ENCODE measurements at regions not wholly inside any gene's neighbourhood (a gene's known extent, or its start where the extent isn't known, plus 50 kb on each side); places are given as distances from the start of the nearest gene placed in this dataset.

GRCh38 chr2:238560234-238560633 is 133.5 kb downstream of the ASB1 start:
- Histone ChIP-seq H3K27me3 (no peaks in the 10 kb centered on the region), H3K4me1 (no peaks in the 10 kb centered on the region), H3K27ac (no peak overlapping the region), H3K9me3 (no peaks in the 10 kb centered on the region), H3K36me3 (no peaks in the 10 kb centered on the region), H3K4me3 (no peak overlapping the region)
- no peak for DNase-seq (ENCODE audit: low spot score)
- TF ChIP-seq, protein P1, sequence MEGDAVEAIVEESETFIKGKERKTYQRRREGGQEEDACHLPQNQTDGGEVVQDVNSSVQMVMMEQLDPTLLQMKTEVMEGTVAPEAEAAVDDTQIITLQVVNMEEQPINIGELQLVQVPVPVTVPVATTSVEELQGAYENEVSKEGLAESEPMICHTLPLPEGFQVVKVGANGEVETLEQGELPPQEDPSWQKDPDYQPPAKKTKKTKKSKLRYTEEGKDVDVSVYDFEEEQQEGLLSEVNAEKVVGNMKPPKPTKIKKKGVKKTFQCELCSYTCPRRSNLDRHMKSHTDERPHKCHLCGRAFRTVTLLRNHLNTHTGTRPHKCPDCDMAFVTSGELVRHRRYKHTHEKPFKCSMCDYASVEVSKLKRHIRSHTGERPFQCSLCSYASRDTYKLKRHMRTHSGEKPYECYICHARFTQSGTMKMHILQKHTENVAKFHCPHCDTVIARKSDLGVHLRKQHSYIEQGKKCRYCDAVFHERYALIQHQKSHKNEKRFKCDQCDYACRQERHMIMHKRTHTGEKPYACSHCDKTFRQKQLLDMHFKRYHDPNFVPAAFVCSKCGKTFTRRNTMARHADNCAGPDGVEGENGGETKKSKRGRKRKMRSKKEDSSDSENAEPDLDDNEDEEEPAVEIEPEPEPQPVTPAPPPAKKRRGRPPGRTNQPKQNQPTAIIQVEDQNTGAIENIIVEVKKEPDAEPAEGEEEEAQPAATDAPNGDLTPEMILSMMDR (IDR thresholded peaks at IDR 0.05) = no peak

- no peak for DNase-seq (ENCODE audit: low spot score)
- H3K27ac ChIP-seq = no peak overlapping the region
- no peak overlapping the region for H3K4me3 ChIP-seq
- H3K36me3 ChIP-seq = no peaks in the 10 kb centered on the region
- TF ChIP-seq, protein P1 (IDR thresholded peaks at IDR 0.05) = no peak
- H3K4me1 ChIP-seq = no peaks in the 10 kb centered on the region
- no peaks in the 10 kb centered on the region for H3K27me3 ChIP-seq
- H3K9me3 ChIP-seq = no peaks in the 10 kb centered on the region
These were observed 134.5 kb downstream of the ASB1 start for GRCh38 chr2:238561230-238561629.

- TF ChIP-seq, protein P1 (IDR thresholded peaks at IDR 0.05) = no peak
- DNase-seq (ENCODE audit: low spot score) = no peak
These were observed 135.7 kb downstream of the ASB1 start for GRCh38 chr2:238562446-238562845.

DNA sequence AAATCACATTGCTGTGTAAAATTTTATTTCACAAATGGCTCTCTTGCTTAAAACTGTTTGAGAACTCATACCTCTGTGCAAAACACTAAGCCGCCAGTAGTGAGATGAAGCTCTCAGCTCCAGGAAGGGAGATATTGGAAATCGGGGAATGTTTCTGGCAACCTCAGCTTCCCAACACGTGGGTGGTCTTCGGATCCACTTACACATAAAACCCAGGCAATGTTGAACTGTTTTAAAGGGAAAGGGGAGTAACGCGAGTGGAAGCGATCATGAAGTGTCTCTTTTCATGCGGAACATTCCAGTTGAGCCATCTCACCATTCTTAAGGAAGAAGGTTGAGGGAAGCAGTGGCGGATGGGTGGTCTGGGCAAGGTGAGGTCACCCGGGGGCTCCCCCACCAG is 136.8 kb downstream of the ASB1 start:
- no peak overlapping the region for H3K27ac ChIP-seq
- H3K27me3 ChIP-seq = no peaks in the 10 kb centered on the region
- TF ChIP-seq, protein P1 (IDR thresholded peaks at IDR 0.05) = no peak
- no peaks in the 10 kb centered on the region for H3K4me1 ChIP-seq
- H3K36me3 ChIP-seq = no peaks in the 10 kb centered on the region
- DNase-seq (ENCODE audit: low spot score) = no peak
- H3K9me3 ChIP-seq = no peaks in the 10 kb centered on the region
- H3K4me3 ChIP-seq = no peak overlapping the region

More at GRCh38 chr2:238562446-238562845, 135.7 kb downstream of the ASB1 start:
- Histone ChIP-seq H3K36me3 (no peaks in the 10 kb centered on the region), H3K27ac (no peak overlapping the region), H3K4me3 (no peak overlapping the region), H3K9me3 (no peaks in the 10 kb centered on the region), H3K27me3 (no peaks in the 10 kb centered on the region), H3K4me1 (no peaks in the 10 kb centered on the region)

DNA sequence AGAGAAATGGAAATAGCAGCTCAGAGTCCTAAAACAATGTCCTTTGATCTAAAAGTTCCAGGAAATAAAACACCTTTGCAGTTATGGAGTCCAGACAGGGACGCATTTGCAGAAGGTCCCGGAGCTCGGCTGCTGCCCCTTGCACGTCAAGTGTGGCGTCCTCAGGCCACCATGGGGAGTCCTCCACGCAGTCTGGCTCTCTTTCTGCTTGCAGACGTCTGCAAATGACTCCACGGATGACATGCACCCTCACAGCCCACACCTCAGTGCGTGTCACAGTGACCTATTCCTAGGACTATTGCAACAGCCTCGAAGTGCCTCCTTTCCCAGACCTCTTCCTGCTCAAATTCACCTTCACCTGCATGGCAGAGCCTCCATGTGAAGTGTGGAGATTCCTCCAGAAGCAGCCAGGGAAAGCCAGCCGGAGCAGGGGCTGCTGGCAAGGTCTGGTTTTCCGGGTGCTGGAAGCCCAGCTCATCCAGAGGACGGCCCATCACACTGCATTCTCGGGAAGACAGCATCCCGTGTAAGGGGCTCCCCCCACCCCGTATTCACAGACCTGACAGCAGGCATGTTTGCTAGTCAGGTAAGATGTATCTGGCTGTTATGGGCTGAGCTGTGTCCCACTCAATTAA is 137.7 kb downstream of the ASB1 start:
- Histone ChIP-seq H3K36me3 (no peaks in the 10 kb centered on the region), H3K27ac (no peak overlapping the region), H3K4me1 (no peaks in the 10 kb centered on the region), H3K4me3 (no peak overlapping the region), H3K9me3 (no peaks in the 10 kb centered on the region), H3K27me3 (no peaks in the 10 kb centered on the region)
- no peak for DNase-seq (ENCODE audit: low spot score)
- TF ChIP-seq, protein P1 (IDR thresholded peaks at IDR 0.05) = no peak

DNA sequence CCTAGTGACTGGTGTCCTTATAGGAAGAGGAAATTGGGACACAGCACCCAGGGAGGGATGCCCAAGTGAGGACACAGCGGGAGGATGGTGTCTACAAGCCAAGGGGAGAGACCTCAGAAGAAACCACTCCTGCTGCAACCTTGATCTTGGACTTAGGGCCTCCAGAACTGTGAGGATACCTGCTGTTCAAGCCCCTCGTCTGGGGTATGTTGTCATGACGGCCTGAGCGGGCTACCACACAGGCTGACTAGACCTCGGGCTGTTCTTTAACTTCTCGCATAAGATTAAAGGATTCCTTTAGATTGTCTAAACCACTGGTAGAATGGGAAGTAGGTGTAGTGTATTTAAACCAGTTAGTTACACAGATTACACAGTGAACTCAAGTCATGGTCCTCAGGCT is 138.3 kb downstream of the ASB1 start:
- H3K4me1 ChIP-seq = no peaks in the 10 kb centered on the region
- H3K27me3 ChIP-seq = no peaks in the 10 kb centered on the region
- DNase-seq (ENCODE audit: low spot score) = no peak
- TF ChIP-seq, protein P1 (IDR thresholded peaks at IDR 0.05) = no peak
- no peaks in the 10 kb centered on the region for H3K36me3 ChIP-seq
- H3K9me3 ChIP-seq = no peaks in the 10 kb centered on the region
- no peak overlapping the region for H3K4me3 ChIP-seq
- H3K27ac ChIP-seq = no peak overlapping the region
